Uterus (tissue), 2 donors: ENCODE measurements at regions not wholly inside any gene's neighbourhood (a gene's known extent, or its start where the extent isn't known, plus 50 kb on each side); places are given as distances from the start of the nearest gene placed in this dataset.

Experiments used
- POLR2A ChIP-seq, 2 donors: fragments of 450-650 bp; IDR thresholded peaks; one replicate each; pipeline ENCODE4 v1.6.1; 2016; ENCODE audit warnings: antibody characterized with exemption in 2 of 2, mild to moderate bottlenecking in 1 of 2, moderate library complexity in 1 of 2
- TF ChIP-seq, protein P1 (sequence below), 4 experiments: fragments of 200-600 bp in 2 of 4; fragments of 450-650 bp in 2 of 4; sonication (generic) in 2 of 4; IDR thresholded peaks; one replicate each; pipeline ENCODE4 v1.5.1; 2016 to 2019; ENCODE audit warnings: antibody characterized with exemption in 4 of 4, mild to moderate bottlenecking in 2 of 4, moderate library complexity in 1 of 4

DNA sequence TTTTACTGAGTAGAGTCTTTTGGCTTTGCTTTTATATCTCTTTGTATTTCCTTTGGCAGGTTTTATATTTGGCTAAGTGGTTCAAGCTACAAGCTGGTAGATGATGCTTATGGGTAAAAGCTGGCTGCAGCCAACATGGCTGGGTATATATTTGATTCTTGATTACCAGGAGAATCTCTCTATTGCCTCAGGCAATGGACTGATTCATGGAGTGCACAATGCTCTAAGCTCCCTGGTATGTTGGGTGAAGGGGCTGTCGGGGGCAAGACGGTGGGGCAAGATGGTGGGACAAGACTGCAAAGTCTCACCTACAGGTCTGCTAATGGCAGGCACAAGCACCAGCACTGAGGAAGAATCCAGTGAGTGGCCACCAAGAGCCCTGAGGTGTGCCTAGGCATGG lies 366.6 kb downstream of the DMAC1 start:
- TF ChIP-seq, protein P1, sequence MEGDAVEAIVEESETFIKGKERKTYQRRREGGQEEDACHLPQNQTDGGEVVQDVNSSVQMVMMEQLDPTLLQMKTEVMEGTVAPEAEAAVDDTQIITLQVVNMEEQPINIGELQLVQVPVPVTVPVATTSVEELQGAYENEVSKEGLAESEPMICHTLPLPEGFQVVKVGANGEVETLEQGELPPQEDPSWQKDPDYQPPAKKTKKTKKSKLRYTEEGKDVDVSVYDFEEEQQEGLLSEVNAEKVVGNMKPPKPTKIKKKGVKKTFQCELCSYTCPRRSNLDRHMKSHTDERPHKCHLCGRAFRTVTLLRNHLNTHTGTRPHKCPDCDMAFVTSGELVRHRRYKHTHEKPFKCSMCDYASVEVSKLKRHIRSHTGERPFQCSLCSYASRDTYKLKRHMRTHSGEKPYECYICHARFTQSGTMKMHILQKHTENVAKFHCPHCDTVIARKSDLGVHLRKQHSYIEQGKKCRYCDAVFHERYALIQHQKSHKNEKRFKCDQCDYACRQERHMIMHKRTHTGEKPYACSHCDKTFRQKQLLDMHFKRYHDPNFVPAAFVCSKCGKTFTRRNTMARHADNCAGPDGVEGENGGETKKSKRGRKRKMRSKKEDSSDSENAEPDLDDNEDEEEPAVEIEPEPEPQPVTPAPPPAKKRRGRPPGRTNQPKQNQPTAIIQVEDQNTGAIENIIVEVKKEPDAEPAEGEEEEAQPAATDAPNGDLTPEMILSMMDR (IDR thresholded peaks at IDR 0.05) = no peak
- TF ChIP-seq POLR2A (IDR thresholded peaks at IDR 0.05) = no peak
